ENCODE measurements at regions not wholly inside any gene's neighbourhood (a gene's known extent, or its start where the extent isn't known, plus 50 kb on each side); places are given as distances from the start of the nearest gene placed in this dataset.
A peak's percentile ranks its signal among the peaks of the same experiment; 100 is the strongest.

DNA sequence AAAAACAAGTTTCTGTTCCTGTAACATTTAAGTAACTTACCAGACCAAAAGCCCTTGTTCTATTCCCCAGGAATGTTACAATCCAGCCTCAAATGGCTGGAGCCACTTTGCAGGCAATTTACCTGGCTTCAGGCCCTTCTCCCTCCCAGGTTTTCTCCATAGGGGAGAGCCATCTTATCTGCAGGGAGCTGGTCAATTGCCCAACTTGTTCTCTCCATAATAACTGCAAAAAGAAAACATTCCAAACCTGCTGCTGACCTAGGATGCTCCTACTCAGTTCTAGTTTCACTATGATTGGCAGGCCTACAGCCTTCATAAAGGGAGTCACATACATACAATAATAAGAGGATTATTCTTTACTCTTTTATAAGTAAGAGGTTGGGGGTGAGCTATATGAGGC lies 670.7 kb downstream of the PCDH7 start:
- in situ Hi-C loops (cut with HindIII; ENCODE audit: low sequenced_read_pairs): no loop called here
- DNase-seq (ENCODE audit: low read depth, low spot score): no peak
- TF ChIP-seq, protein P1, sequence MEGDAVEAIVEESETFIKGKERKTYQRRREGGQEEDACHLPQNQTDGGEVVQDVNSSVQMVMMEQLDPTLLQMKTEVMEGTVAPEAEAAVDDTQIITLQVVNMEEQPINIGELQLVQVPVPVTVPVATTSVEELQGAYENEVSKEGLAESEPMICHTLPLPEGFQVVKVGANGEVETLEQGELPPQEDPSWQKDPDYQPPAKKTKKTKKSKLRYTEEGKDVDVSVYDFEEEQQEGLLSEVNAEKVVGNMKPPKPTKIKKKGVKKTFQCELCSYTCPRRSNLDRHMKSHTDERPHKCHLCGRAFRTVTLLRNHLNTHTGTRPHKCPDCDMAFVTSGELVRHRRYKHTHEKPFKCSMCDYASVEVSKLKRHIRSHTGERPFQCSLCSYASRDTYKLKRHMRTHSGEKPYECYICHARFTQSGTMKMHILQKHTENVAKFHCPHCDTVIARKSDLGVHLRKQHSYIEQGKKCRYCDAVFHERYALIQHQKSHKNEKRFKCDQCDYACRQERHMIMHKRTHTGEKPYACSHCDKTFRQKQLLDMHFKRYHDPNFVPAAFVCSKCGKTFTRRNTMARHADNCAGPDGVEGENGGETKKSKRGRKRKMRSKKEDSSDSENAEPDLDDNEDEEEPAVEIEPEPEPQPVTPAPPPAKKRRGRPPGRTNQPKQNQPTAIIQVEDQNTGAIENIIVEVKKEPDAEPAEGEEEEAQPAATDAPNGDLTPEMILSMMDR (IDR thresholded peaks at IDR 0.05; ENCODE audit: low read depth, low read length): no peak
- no peak overlapping the region for H3K4me3 ChIP-seq (ENCODE audit: low read depth, low read length)

DNA sequence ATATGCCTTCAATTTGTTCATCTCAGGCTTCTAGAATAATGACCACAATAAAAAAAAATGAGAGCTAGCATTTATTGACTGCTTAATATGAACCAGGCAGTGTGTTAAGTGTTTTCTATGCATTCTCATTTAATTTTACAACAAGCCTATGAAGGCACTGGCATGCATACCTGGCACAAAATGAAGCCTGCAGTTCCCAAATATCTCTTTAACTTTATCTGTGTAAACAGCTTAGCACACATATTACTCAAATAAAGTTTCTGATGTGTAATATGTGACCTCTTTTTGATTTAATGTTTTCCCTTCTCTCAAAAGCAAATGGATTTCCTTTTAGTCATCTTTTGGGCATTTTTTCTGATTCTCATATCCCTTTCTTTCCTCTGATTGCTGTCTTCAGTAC lies 671.8 kb downstream of the PCDH7 start:
- no peak for DNase-seq (ENCODE audit: low read depth, low spot score)
- TF ChIP-seq, protein P1 (IDR thresholded peaks at IDR 0.05; ENCODE audit: low read depth, low read length): no peak
- H3K4me3 ChIP-seq (ENCODE audit: low read depth, low read length): no peak overlapping the region
- in situ Hi-C loops (cut with HindIII; ENCODE audit: low sequenced_read_pairs): no loop called here

DNA sequence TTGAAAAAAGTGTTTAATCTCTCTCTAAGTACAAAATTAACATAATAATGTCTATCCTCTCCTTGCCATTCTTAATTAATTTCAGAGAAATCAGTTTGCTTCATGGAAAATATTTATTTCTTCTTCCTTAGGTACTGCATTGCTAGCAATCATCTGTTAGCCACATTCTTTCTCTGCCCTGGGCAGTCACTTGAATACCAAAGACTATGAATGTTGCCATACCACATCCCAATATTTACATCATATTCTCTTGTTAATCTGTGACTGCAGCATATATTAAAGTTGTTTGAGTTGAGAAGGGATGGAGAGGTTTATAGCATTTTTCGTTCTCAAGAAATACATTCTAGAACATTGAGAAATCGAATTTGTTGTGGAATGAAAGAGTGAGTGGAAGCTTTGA lies 672.8 kb downstream of the PCDH7 start:
- in situ Hi-C loops (cut with HindIII; ENCODE audit: low sequenced_read_pairs): no loop called here
- no peak overlapping the region for H3K4me3 ChIP-seq (ENCODE audit: low read depth, low read length)
- DNase-seq (ENCODE audit: low read depth, low spot score): no peak
- TF ChIP-seq, protein P1 (IDR thresholded peaks at IDR 0.05; ENCODE audit: low read depth, low read length): no peak

DNA sequence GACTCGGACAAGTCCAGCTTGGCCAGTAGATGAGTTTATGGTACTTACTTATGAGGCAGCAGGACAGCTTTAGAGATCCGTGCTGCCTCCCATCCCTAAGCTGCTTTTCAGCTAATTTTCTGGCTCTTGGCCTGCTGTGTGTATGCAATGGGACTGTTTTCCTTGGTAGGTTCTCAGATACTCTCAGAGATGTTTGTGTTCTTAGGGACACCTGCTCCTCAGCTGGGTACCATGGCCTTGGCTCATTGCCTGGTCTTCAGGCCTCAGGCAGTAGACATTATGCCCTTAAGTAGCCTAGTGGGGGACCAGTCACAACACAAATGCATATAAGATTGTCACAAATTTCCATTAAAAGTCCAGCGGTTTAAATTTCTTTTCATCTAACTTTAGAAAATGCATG lies 688.0 kb downstream of the PCDH7 start:
- DNase-seq (ENCODE audit: low read depth, low spot score): no peak
- in situ Hi-C loops (cut with HindIII; ENCODE audit: low sequenced_read_pairs): no loop called here
- TF ChIP-seq, protein P1 (IDR thresholded peaks at IDR 0.05; ENCODE audit: low read depth, low read length): no peak
- H3K4me3 ChIP-seq (ENCODE audit: low read depth, low read length): no peak overlapping the region

DNA sequence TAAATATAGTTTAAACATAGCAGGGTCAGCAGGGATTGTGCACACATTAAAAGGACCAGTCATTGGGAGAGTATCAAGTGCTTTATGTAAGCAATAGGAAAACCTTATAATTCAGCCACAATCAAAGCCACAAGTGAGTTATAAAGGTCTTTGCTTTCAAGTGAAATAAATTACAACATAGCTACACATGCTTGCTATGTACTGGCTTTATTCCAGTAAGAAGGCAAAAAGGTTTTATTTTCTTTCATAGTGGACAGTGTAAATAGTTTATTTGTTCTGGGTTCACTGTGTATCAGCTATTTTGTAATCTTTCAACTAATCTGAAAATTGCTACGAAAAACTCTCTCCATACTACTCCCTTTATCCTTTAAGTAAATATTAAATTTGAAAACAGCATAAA lies 691.4 kb downstream of the PCDH7 start:
- in situ Hi-C loops (cut with HindIII; ENCODE audit: low sequenced_read_pairs): no loop called here
- no peak overlapping the region for H3K4me3 ChIP-seq (ENCODE audit: low read depth, low read length)
- TF ChIP-seq, protein P1 (IDR thresholded peaks at IDR 0.05; ENCODE audit: low read depth, low read length): no peak
- peak; percentile 18 for DNase-seq (ENCODE audit: low read depth, low spot score)

GRCh38 chr4:31415629-31416028 lies 695.5 kb downstream of the PCDH7 start:
- no peak overlapping the region for H3K4me3 ChIP-seq (ENCODE audit: low read depth, low read length)
- in situ Hi-C loops (cut with HindIII; ENCODE audit: low sequenced_read_pairs): no loop called here
- no peak for DNase-seq (ENCODE audit: low read depth, low spot score)
- TF ChIP-seq, protein P1 (IDR thresholded peaks at IDR 0.05; ENCODE audit: low read depth, low read length): no peak

DNA sequence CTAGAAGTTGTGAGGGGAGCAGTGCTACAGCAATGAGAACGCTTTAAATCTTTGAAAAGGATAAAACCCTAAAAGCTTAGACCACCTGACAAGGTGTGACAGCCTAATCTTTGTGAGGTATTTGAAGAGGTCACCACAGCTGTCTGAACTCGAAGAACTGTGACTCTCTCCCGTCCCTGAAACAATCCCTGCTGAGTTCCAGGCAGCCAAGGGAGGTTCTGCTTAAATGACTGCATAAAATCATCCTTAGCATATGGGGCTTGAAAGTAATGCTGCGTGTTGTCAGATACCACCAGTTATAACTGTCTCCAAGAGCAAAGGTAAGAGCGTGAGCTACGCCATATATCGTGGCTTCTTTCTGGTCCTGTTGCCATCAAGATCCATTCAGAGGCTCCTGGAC lies 696.3 kb downstream of the PCDH7 start:
- TF ChIP-seq, protein P1 (IDR thresholded peaks at IDR 0.05; ENCODE audit: low read depth, low read length): no peak
- no peak for DNase-seq (ENCODE audit: low read depth, low spot score)
- in situ Hi-C loops (cut with HindIII; ENCODE audit: low sequenced_read_pairs): no loop called here
- no peak overlapping the region for H3K4me3 ChIP-seq (ENCODE audit: low read depth, low read length)

Data from astrocyte of the spinal cord (primary cell).